Endothelial cell (in vitro differentiated cells): ENCODE measurements at regions not wholly inside any gene's neighbourhood (a gene's known extent, or its start where the extent isn't known, plus 50 kb on each side); places are given as distances from the start of the nearest gene placed in this dataset.

Experiments
- DNase-seq: peaks from one replicate; pipeline ENCODE4 v3.0.0; 2021; ENCODE audit warnings: low spot score
- H3K27ac Mint-ChIP-seq: one replicate; pipeline ENCODE4 v1.8.0; 2021; ENCODE audit warnings: mixed read lengths, inconsistent platforms; ENCODE audit not compliant: unreplicated experiment
- H3K27me3 Mint-ChIP-seq: one replicate; pipeline ENCODE4 v1.8.0; 2021; ENCODE audit warnings: mild to moderate bottlenecking, moderate library complexity, mixed read lengths, inconsistent platforms; ENCODE audit not compliant: unreplicated experiment
- H3K36me3 Mint-ChIP-seq: one replicate; pipeline ENCODE4 v1.8.0; 2021; ENCODE audit warnings: mild to moderate bottlenecking, low read depth, mixed read lengths, inconsistent platforms; ENCODE audit not compliant: unreplicated experiment
- H3K4me1 Mint-ChIP-seq: one replicate; pipeline ENCODE4 v1.8.0; 2021; ENCODE audit warnings: mild to moderate bottlenecking, mixed read lengths, inconsistent platforms; ENCODE audit not compliant: unreplicated experiment
- H3K4me3 Mint-ChIP-seq: one replicate; pipeline ENCODE4 v1.8.0; 2021; ENCODE audit warnings: mild to moderate bottlenecking, mixed read lengths, inconsistent platforms; ENCODE audit not compliant: unreplicated experiment
- H3K9me3 Mint-ChIP-seq: one replicate; pipeline ENCODE4 v1.8.0; 2021; ENCODE audit warnings: mixed read lengths, inconsistent platforms; ENCODE audit not compliant: unreplicated experiment
- TF ChIP-seq, protein P1 (sequence below): fragments of 200-600 bp; sonication (generic); IDR thresholded peaks from one replicate; pipeline ENCODE4 v1.5.0; 2021; ENCODE audit warnings: antibody characterized with exemption; ENCODE audit not compliant: unreplicated experiment

DNA sequence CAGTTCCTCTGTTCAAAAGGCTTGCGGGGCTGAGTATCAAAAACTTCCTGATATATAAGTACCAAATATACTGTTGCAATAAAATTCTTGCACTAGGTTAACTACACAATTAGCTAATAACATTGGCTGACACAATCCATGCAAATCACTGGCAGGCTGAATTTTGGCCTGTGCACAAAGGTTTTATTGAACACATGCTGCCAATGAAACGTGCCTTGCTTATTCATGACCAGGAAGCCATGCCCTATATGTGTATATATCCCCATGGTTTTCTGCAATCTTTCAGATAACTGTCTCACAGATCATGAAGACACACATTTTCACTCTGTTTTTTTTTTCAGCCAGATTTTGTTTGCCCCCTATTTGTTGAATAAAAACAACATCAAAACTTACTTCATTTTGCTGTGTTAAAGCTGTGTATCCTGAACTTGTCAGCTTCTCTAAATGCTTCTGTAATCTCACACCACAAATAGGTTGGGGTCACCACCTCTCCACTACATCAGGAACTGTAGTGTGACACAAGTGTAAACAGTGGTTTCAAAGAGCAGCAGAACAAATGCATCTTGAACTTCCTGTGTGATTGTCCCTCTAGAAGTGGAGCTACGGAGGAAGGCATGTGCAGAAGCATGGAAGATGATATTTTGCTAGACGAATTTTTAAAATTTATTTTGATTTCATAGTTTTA lies 920.7 kb upstream of the NR2F2 start:
- Mint-ChIP-seq H3K4me3 (no peak overlapping the region), H3K36me3 (no peaks in the 10 kb centered on the region), H3K9me3 (no peaks in the 10 kb centered on the region), H3K27me3 (no peaks in the 10 kb centered on the region), H3K27ac (no peak overlapping the region), H3K4me1 (peaks cover 4% of the 10 kb centered on the region)
- no peak for DNase-seq
- TF ChIP-seq, protein P1, sequence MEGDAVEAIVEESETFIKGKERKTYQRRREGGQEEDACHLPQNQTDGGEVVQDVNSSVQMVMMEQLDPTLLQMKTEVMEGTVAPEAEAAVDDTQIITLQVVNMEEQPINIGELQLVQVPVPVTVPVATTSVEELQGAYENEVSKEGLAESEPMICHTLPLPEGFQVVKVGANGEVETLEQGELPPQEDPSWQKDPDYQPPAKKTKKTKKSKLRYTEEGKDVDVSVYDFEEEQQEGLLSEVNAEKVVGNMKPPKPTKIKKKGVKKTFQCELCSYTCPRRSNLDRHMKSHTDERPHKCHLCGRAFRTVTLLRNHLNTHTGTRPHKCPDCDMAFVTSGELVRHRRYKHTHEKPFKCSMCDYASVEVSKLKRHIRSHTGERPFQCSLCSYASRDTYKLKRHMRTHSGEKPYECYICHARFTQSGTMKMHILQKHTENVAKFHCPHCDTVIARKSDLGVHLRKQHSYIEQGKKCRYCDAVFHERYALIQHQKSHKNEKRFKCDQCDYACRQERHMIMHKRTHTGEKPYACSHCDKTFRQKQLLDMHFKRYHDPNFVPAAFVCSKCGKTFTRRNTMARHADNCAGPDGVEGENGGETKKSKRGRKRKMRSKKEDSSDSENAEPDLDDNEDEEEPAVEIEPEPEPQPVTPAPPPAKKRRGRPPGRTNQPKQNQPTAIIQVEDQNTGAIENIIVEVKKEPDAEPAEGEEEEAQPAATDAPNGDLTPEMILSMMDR = no peak

DNA sequence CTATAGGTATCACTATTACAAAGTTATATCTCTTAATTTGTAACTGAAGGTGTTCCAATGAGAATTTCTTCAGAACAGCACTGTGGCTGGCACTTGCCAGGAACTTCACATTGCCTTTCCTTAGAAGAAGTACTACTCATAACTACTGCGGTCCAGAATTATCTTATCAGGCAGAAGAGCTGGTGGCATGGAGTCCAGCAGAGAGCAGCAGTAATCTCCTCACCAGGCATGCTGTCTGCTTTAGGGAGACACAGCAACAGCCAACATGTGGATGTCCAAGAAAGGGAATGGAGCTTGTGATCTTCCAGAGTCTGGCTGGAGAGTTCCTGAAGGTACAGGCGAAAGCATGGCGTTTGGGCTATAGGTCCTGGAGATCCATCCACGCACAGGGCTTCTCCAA lies 919.7 kb upstream of the NR2F2 start:
- no peaks in the 10 kb centered on the region for H3K36me3 Mint-ChIP-seq
- peaks cover 4% of the 10 kb centered on the region for H3K4me1 Mint-ChIP-seq
- no peaks in the 10 kb centered on the region for H3K27me3 Mint-ChIP-seq
- TF ChIP-seq, protein P1 = no peak
- DNase-seq = no peak
- no peak overlapping the region for H3K4me3 Mint-ChIP-seq
- no peaks in the 10 kb centered on the region for H3K9me3 Mint-ChIP-seq
- no peak overlapping the region for H3K27ac Mint-ChIP-seq

DNA sequence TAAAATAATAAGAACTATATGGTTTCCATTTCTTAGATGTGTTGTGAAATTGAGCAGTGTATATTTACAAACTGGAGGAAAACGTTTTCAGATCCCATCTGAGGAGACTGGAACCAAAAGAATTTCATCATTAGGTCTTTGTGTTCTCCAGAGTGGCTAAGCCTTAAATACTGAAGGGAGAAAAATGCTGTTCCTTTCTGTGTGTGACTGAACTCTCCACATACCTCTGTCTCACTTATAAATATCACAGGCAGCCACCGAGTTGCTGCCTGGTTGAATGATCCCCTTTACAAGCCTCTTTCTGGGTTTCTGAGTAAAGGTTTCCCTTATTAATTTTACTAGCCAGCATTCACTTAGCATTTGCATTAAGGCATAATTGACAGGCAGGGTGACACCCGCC lies 913.9 kb upstream of the NR2F2 start:
- Mint-ChIP-seq H3K4me3 (no peak overlapping the region), H3K27me3 (no peaks in the 10 kb centered on the region), H3K36me3 (peaks cover 5% of the 10 kb centered on the region), H3K4me1 (no peaks in the 10 kb centered on the region), H3K9me3 (peaks cover 8% of the 10 kb centered on the region), H3K27ac (no peak overlapping the region)
- DNase-seq = no peak
- TF ChIP-seq, protein P1 = no peak

DNA sequence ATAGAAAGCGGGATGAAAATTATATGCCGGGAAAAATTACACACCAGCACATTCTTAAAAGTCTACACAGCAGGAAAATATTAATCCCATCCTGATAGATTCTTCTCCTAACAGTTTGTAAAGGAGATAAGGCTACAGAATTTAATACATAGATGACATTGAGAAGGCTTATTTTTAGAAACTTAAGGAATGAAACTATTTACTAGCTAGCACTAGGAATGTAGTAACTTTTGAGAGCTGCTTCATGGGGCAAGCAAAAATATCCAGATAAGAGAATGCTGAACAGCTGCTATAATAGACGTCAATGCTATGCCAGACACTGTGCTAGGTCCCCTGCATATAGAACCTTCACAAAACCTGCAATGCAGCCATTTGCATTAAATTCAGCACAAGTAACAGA lies 912.7 kb upstream of the NR2F2 start:
- TF ChIP-seq, protein P1 = no peak
- Mint-ChIP-seq H3K4me3 (no peak overlapping the region), H3K9me3 (peaks cover 13% of the 10 kb centered on the region), H3K36me3 (peaks cover 9% of the 10 kb centered on the region), H3K27ac (no peak overlapping the region), H3K4me1 (no peaks in the 10 kb centered on the region), H3K27me3 (no peaks in the 10 kb centered on the region)
- no peak for DNase-seq

DNA sequence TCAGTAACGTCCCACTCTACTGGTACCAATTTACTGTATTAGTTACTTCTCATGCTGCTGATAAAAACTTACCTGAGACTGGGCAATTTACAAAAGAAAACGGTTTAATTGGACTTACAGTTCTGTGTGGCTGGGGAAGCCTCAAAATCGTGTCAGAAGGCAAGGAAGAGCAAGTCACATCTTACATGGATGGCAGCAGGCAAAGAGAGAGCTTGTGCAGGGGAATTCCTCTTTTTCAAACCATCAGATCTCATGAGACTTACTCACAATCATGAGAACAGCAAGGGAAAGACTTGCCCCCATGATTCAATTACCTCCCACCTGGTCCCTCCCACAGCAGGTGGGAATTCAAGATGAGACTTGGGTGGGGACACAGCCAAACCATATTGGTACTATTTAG lies 908.2 kb upstream of the NR2F2 start:
- no peak overlapping the region for H3K27ac Mint-ChIP-seq
- TF ChIP-seq, protein P1 = no peak
- H3K4me1 Mint-ChIP-seq = no peaks in the 10 kb centered on the region
- peaks cover 9% of the 10 kb centered on the region for H3K36me3 Mint-ChIP-seq
- peaks cover 13% of the 10 kb centered on the region for H3K9me3 Mint-ChIP-seq
- DNase-seq = no peak
- no peaks in the 10 kb centered on the region for H3K27me3 Mint-ChIP-seq
- no peak overlapping the region for H3K4me3 Mint-ChIP-seq
